Calu3 (cell line): ENCODE measurements at regions not wholly inside any gene's neighbourhood (a gene's known extent, or its start where the extent isn't known, plus 50 kb on each side); places are given as distances from the start of the nearest gene placed in this dataset.

Source experiments
- BruUV-seq: library from RNA; stranded (reverse); fragments of 400-500 nt; replicated peaks from 2 replicates; lab custom pipeline; 2021; lab: Mats Ljungman, UMichigan
- CTCF ChIA-PET: fragments of 300-600 bp; sonication (Branson Sonifier 250); formaldehyde crosslinking; loops from one replicate; lab custom pipeline; 2022; ENCODE audit warnings: antibody characterized with exemption; lab: Charles Lee
- DNase-seq: peaks from one replicate; pipeline ENCODE4 v3.0.0; 2022
- H3K27ac Mint-ChIP-seq: one replicate; pipeline ENCODE4 v1.8.0; 2022; ENCODE audit warnings: mixed read lengths; ENCODE audit not compliant: unreplicated experiment
- H3K27me3 Mint-ChIP-seq: one replicate; pipeline ENCODE4 v1.8.0; 2022; ENCODE audit warnings: mixed read lengths; ENCODE audit not compliant: unreplicated experiment
- H3K36me3 Mint-ChIP-seq: one replicate; pipeline ENCODE4 v1.8.0; 2022; ENCODE audit warnings: mild to moderate bottlenecking, moderate library complexity, mixed read lengths; ENCODE audit not compliant: insufficient read depth, unreplicated experiment
- H3K4me1 Mint-ChIP-seq: one replicate; pipeline ENCODE4 v1.8.0; 2022; ENCODE audit warnings: mild to moderate bottlenecking, low read depth, mixed read lengths; ENCODE audit not compliant: unreplicated experiment
- H3K4me3 Mint-ChIP-seq: one replicate; pipeline ENCODE4 v1.8.0; 2022; ENCODE audit warnings: mild to moderate bottlenecking, low read depth, moderate library complexity, mixed read lengths; ENCODE audit not compliant: unreplicated experiment
- H3K9me3 Mint-ChIP-seq: one replicate; pipeline ENCODE4 v1.8.0; 2022; ENCODE audit warnings: low read depth, mixed read lengths; ENCODE audit not compliant: unreplicated experiment
- intact Hi-C: fragments of 100-400 bp; cut with micrococcal nuclease; formaldehyde crosslinking; loops from one replicate; pipeline ENCODE4 v1.10.0; 2022; ENCODE audit not compliant: unreplicated experiment
- TF ChIP-seq, protein P1 (sequence below): fragments of 200-600 bp; IDR thresholded peaks from one replicate; pipeline ENCODE4 v1.8.0; 2022; ENCODE audit warnings: antibody characterized with exemption; ENCODE audit not compliant: unreplicated experiment

GRCh38 chr6:3987053-3987452 lies 91.9 kb downstream of the FAM217A start:
- peaks cover 7% of the 10 kb centered on the region for H3K36me3 Mint-ChIP-seq
- BruUV-seq: no TSS peak
- peak overlapping the region; percentile 65 for H3K27ac Mint-ChIP-seq
- H3K4me3 Mint-ChIP-seq: no peak overlapping the region
- no peak for DNase-seq
- H3K27me3 Mint-ChIP-seq: no peaks in the 10 kb centered on the region
- intact Hi-C loops: no loop called here
- H3K9me3 Mint-ChIP-seq: peaks cover under 1% of the 10 kb centered on the region
- CTCF ChIA-PET: interaction anchor here (0.6 to 1.2 kb wide), 2 partner anchors 54 to 64 kb away, joined by 3 read pairs; no protein-coding TSS in a partner anchor
- TF ChIP-seq, protein P1, sequence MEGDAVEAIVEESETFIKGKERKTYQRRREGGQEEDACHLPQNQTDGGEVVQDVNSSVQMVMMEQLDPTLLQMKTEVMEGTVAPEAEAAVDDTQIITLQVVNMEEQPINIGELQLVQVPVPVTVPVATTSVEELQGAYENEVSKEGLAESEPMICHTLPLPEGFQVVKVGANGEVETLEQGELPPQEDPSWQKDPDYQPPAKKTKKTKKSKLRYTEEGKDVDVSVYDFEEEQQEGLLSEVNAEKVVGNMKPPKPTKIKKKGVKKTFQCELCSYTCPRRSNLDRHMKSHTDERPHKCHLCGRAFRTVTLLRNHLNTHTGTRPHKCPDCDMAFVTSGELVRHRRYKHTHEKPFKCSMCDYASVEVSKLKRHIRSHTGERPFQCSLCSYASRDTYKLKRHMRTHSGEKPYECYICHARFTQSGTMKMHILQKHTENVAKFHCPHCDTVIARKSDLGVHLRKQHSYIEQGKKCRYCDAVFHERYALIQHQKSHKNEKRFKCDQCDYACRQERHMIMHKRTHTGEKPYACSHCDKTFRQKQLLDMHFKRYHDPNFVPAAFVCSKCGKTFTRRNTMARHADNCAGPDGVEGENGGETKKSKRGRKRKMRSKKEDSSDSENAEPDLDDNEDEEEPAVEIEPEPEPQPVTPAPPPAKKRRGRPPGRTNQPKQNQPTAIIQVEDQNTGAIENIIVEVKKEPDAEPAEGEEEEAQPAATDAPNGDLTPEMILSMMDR: no peak
- H3K4me1 Mint-ChIP-seq: peaks cover 35% of the 10 kb centered on the region

DNA sequence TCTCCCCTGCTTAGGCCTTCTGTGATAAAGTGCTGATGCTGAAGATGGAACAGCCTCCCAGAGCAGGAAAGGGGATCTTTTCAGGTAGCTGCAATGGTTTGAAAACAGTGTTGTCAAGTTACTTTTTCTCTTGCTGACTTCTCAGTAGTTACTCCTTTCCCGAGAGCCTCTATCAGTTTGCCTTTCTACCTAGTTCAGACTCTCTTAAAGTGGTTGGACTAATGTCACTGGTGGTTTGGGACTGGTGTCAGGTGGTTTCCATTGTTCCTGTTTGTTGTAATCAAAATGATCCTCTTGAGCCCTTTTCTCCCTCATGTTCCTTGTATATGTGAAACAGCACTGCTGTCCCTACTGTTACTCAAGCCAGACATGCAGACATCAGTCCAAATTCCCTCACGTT lies 91.4 kb downstream of the FAM217A start:
- Mint-ChIP-seq H3K27ac (peak overlapping the region; percentile 65), H3K9me3 (no peaks in the 10 kb centered on the region), H3K4me3 (no peak overlapping the region), H3K4me1 (peaks cover 40% of the 10 kb centered on the region), H3K27me3 (no peaks in the 10 kb centered on the region), H3K36me3 (peaks cover 7% of the 10 kb centered on the region)
- DNase-seq: no peak
- intact Hi-C loops: no loop called here
- CTCF ChIA-PET: no interaction called here
- BruUV-seq: no TSS peak
- TF ChIP-seq, protein P1: no peak

GRCh38 chr6:3990692-3991491 lies 88.0 kb downstream of the FAM217A start:
- TF ChIP-seq, protein P1: peak; percentile 74
- BruUV-seq: no TSS peak
- Mint-ChIP-seq H3K9me3 (no peaks in the 10 kb centered on the region), H3K4me1 (peaks cover 59% of the 10 kb centered on the region), H3K27ac (peak overlapping the region; percentile 54), H3K36me3 (peaks cover 7% of the 10 kb centered on the region), H3K27me3 (no peaks in the 10 kb centered on the region), H3K4me3 (peak overlapping the region; percentile 60)
- DNase-seq: peak; percentile 85
- intact Hi-C loops: loop anchor here (2.0 kb wide), 2 partner anchors 58 to 248 kb away; no protein-coding TSS in a partner anchor
- CTCF ChIA-PET: interaction anchor here (0.6 to 2.2 kb wide), 8 partner anchors 17 to 712 kb away, joined by 3 to 13 read pairs (median 4); partner anchors contain the start of gene FAM50B

DNA sequence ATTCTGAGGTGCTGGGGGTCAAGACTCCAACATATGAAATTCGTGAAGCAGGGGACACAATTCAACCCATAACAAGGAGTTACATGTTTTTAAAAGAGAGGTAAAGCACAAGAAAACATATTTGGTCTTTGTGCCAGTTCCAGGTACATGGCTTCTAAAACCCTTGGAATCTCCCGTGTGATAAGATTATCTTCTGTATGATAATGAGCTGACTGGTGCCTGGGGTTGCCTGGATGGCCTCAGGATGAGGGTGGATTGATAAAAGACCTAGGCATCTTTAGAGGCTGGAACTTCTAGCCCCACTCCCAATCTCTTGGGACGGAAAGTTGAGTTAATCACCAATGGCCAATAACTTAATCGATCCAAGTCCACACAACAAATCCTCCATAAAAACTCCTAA lies 87.0 kb downstream of the FAM217A start:
- no TSS peak for BruUV-seq
- CTCF ChIA-PET: no interaction called here
- H3K27me3 Mint-ChIP-seq: no peaks in the 10 kb centered on the region
- peaks cover 7% of the 10 kb centered on the region for H3K36me3 Mint-ChIP-seq
- no peak for DNase-seq
- intact Hi-C loops: loop anchor here (2.0 kb wide), 3 partner anchors 59 to 249 kb away; no protein-coding TSS in a partner anchor
- no peaks in the 10 kb centered on the region for H3K9me3 Mint-ChIP-seq
- peak overlapping the region; percentile 54 for H3K27ac Mint-ChIP-seq
- peak overlapping the region; percentile 60 for H3K4me3 Mint-ChIP-seq
- H3K4me1 Mint-ChIP-seq: peaks cover 48% of the 10 kb centered on the region
- TF ChIP-seq, protein P1: no peak
